Chondrocyte (in vitro differentiated cells): ENCODE measurements at regions not wholly inside any gene's neighbourhood (a gene's known extent, or its start where the extent isn't known, plus 50 kb on each side); places are given as distances from the start of the nearest gene placed in this dataset.

ENCODE experiments used
- DNase-seq: peaks from one replicate; pipeline ENCODE4 v3.0.0; 2021; ENCODE audit warnings: mixed read lengths, low spot score
- H3K27ac Mint-ChIP-seq: one replicate; pipeline ENCODE4 v1.8.0; 2021; ENCODE audit warnings: mild to moderate bottlenecking, moderate library complexity, mixed read lengths; ENCODE audit not compliant: unreplicated experiment
- H3K27me3 Mint-ChIP-seq: 2 replicates; pipeline ENCODE4 v1.8.0; 2021; ENCODE audit warnings: low read depth, mixed read lengths
- H3K36me3 Mint-ChIP-seq: 2 replicates; pipeline ENCODE4 v1.8.0; 2021; ENCODE audit warnings: low read depth, mixed read lengths
- H3K4me1 Mint-ChIP-seq: 2 replicates; pipeline ENCODE4 v1.8.0; 2021; ENCODE audit warnings: low read depth, mild to moderate bottlenecking, mixed read lengths
- H3K4me3 Mint-ChIP-seq: one replicate; pipeline ENCODE4 v1.8.0; 2021; ENCODE audit warnings: mild to moderate bottlenecking, moderate library complexity, mixed read lengths; ENCODE audit not compliant: unreplicated experiment
- H3K9me3 Mint-ChIP-seq: 2 replicates; pipeline ENCODE4 v1.8.0; 2021; ENCODE audit warnings: low read depth, mixed read lengths
- TF ChIP-seq, protein P1 (sequence below): fragments of 200-600 bp; sonication (generic); IDR thresholded peaks from 2 replicates; pipeline ENCODE4 v1.5.0; 2021; ENCODE audit warnings: antibody characterized with exemption, mild to moderate bottlenecking, moderate library complexity

DNA sequence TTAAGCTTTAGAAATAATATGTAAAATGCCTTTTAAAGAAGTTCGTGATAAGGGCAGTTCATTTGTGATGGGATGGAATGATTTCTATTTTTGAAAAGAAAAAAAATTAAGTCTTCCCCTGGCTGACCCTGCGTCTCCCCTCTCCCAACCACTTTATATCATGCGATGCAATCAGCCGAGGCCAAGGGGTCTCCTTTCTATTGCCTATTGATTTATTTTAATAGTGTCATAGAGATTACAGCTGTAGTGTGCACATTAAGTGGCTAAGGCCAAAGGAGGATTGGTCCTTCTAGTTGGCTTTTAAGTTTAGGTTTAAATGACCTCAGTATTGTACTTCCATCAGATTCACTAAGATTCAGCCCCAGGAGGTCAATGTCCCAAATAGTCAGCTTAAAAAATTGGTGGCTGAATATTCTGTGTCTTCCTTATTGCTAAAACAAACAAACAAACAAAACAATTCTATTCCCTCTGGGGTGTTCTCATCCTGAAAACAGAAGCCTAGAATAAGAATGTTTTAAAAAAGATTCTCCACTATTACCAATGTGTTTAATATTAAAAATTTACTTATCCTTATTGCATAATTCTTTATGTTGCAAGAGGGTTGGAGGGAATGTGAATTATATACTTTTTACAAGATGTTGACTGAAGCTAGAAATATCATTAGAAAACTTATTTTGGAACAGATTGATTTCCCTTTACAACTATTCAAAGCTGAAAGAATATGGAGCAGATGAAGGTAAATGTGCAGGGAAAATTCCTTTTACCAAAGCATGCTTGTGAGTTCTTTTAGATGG, 359.1 kb downstream of the SAMD5 start:
- Mint-ChIP-seq H3K4me1 (peaks cover 30% of the 10 kb centered on the region), H3K9me3 (no peaks in the 10 kb centered on the region), H3K27ac (peak overlapping the region; percentile 79), H3K36me3 (no peaks in the 10 kb centered on the region), H3K27me3 (no peaks in the 10 kb centered on the region), H3K4me3 (no peak overlapping the region)
- DNase-seq = no peak
- TF ChIP-seq, protein P1, sequence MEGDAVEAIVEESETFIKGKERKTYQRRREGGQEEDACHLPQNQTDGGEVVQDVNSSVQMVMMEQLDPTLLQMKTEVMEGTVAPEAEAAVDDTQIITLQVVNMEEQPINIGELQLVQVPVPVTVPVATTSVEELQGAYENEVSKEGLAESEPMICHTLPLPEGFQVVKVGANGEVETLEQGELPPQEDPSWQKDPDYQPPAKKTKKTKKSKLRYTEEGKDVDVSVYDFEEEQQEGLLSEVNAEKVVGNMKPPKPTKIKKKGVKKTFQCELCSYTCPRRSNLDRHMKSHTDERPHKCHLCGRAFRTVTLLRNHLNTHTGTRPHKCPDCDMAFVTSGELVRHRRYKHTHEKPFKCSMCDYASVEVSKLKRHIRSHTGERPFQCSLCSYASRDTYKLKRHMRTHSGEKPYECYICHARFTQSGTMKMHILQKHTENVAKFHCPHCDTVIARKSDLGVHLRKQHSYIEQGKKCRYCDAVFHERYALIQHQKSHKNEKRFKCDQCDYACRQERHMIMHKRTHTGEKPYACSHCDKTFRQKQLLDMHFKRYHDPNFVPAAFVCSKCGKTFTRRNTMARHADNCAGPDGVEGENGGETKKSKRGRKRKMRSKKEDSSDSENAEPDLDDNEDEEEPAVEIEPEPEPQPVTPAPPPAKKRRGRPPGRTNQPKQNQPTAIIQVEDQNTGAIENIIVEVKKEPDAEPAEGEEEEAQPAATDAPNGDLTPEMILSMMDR = no peak

DNA sequence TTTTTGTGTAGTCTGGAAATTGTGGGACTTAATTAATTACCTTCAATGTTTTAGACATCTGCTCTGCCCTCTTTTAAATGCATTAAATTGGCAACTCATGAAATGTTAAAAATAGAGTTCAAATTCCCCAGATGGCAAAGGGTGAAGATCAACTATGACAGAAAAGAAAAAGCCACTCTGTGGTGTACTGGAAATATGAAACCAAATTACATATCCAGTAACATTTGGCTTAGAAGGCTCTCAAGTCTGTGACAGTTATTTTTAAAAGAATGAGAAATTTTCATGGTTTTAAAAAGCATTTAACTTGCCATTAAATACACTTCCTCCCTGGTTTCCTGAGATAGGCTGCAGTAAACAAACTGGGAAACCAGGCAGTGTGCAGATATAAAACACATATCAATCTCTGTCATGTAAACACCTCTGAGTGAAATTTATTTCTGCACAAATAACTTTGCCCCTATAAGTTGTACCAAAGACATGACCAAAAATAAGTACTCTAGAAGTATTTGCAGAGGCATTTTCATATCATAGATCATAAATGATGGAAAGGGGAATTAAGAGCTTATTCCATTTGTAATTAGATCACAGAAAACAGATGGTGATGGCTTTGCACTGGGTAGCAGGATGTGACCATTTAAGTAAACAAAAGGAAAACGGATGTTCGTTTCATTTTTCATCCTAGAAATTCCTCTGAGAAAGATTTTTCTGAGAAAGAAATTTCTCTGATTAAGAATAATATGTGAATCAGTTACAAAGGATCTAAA, 360.1 kb downstream of the SAMD5 start:
- Mint-ChIP-seq H3K36me3 (no peaks in the 10 kb centered on the region), H3K4me3 (peak overlapping the region; percentile 44), H3K27ac (peak overlapping the region; percentile 79), H3K4me1 (peaks cover 31% of the 10 kb centered on the region), H3K27me3 (no peaks in the 10 kb centered on the region), H3K9me3 (no peaks in the 10 kb centered on the region)
- DNase-seq = no peak
- TF ChIP-seq, protein P1 = no peak

DNA sequence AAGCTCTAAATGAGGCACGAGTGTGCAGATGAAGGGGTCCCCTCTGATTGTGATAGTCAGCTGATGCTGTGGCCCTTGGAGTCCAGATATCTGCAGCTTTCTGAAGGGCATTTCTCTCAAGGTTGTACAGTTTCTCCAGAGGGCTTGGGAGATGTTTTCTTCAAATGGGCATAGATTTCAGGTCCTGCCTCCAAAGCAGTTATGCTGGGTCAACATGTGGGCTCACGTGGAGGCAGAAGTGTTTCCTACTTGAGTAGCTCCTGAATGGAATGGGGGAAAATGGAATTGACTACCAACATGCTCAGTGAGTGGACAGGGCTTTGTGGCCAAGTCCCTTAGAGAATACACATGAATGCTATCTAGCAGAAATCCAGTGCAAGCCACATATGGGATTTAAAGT, 360.7 kb downstream of the SAMD5 start:
- H3K27ac Mint-ChIP-seq = peak overlapping the region; percentile 79
- H3K27me3 Mint-ChIP-seq = no peaks in the 10 kb centered on the region
- no peaks in the 10 kb centered on the region for H3K36me3 Mint-ChIP-seq

GRCh38 chr6:147869869-147870268, 361.4 kb downstream of the SAMD5 start:
- H3K27ac Mint-ChIP-seq = no peak overlapping the region
- H3K4me1 Mint-ChIP-seq = peaks cover 39% of the 10 kb centered on the region
- H3K9me3 Mint-ChIP-seq = no peaks in the 10 kb centered on the region
- TF ChIP-seq, protein P1 = no peak
- no peaks in the 10 kb centered on the region for H3K27me3 Mint-ChIP-seq
- H3K4me3 Mint-ChIP-seq = no peak overlapping the region
- no peaks in the 10 kb centered on the region for H3K36me3 Mint-ChIP-seq
- no peak for DNase-seq

More for the DNA sequence above, 360.7 kb downstream of the SAMD5 start:
- TF ChIP-seq, protein P1 = no peak
- H3K9me3 Mint-ChIP-seq = no peaks in the 10 kb centered on the region
- H3K4me1 Mint-ChIP-seq = peaks cover 37% of the 10 kb centered on the region
- H3K4me3 Mint-ChIP-seq = peak overlapping the region; percentile 44
- DNase-seq = no peak

- H3K4me3 Mint-ChIP-seq = no peak overlapping the region
- H3K4me1 Mint-ChIP-seq = peaks cover 39% of the 10 kb centered on the region
- no peak overlapping the region for H3K27ac Mint-ChIP-seq
- TF ChIP-seq, protein P1 = no peak
- no peaks in the 10 kb centered on the region for H3K9me3 Mint-ChIP-seq
- no peaks in the 10 kb centered on the region for H3K36me3 Mint-ChIP-seq
- no peak for DNase-seq
- H3K27me3 Mint-ChIP-seq = no peaks in the 10 kb centered on the region
Measured at GRCh38 chr6:147870506-147871110, 362.1 kb downstream of the SAMD5 start.
